Nephron progenitor cell (in vitro differentiated cells): ENCODE measurements at regions not wholly inside any gene's neighbourhood (a gene's known extent, or its start where the extent isn't known, plus 50 kb on each side); places are given as distances from the start of the nearest gene placed in this dataset.
"Not testable (repeated sequence)": the region's sequence is repeated elsewhere in the genome, so short reads cannot be mapped to it uniquely, and the experiment has no call there.

Experiments used
- DNase-seq: peaks from one replicate; pipeline ENCODE4 v3.0.0; 2021
- H3K27ac Mint-ChIP-seq: 2 replicates; pipeline ENCODE4 v1.8.0; 2021; ENCODE audit warnings: mild to moderate bottlenecking, moderate library complexity, mixed read lengths
- H3K27me3 Mint-ChIP-seq: 2 replicates; pipeline ENCODE4 v1.8.0; 2021; ENCODE audit warnings: mild to moderate bottlenecking, low read depth, mixed read lengths; ENCODE audit not compliant: poor library complexity
- H3K36me3 Mint-ChIP-seq: 2 replicates; pipeline ENCODE4 v1.8.0; 2021; ENCODE audit warnings: low read depth, mixed read lengths
- H3K4me1 Mint-ChIP-seq: 2 replicates; pipeline ENCODE4 v1.8.0; 2021; ENCODE audit warnings: mixed read lengths
- H3K4me3 Mint-ChIP-seq: 2 replicates; pipeline ENCODE4 v1.8.0; 2021; ENCODE audit warnings: mild to moderate bottlenecking, moderate library complexity, mixed read lengths
- H3K9me3 Mint-ChIP-seq: 2 replicates; pipeline ENCODE4 v1.8.0; 2021; ENCODE audit warnings: mild to moderate bottlenecking, moderate library complexity, mixed read lengths
- CTCF ChIP-seq: fragments of 200-600 bp; sonication (generic); IDR thresholded peaks from 2 replicates; pipeline ENCODE4 v1.5.0; 2021; ENCODE audit warnings: antibody characterized with exemption

GRCh38 chrX:94831364-94831763 is 1157.4 kb downstream of the FAM133A start:
- Mint-ChIP-seq H3K27ac (no peak overlapping the region), H3K36me3 (no peaks in the 10 kb centered on the region), H3K4me3 (no peak overlapping the region), H3K27me3 (no peaks in the 10 kb centered on the region), H3K4me1 (no peaks in the 10 kb centered on the region), H3K9me3 (no peaks in the 10 kb centered on the region)
- TF ChIP-seq CTCF = peak; percentile 69
- DNase-seq = no peak

GRCh38 chrX:94834226-94834625 is 1160.2 kb downstream of the FAM133A start:
- TF ChIP-seq CTCF = no peak
- Mint-ChIP-seq H3K4me1 (no peaks in the 10 kb centered on the region), H3K27ac (no peak overlapping the region), H3K27me3 (no peaks in the 10 kb centered on the region), H3K4me3 (no peak overlapping the region), H3K9me3 (no peaks in the 10 kb centered on the region), H3K36me3 (no peaks in the 10 kb centered on the region)
- no peak for DNase-seq

GRCh38 chrX:94850811-94851210 is 1176.8 kb downstream of the FAM133A start:
- no peaks in the 10 kb centered on the region for H3K36me3 Mint-ChIP-seq
- H3K27ac Mint-ChIP-seq = no peak overlapping the region
- TF ChIP-seq CTCF = no peak
- H3K4me1 Mint-ChIP-seq = peaks cover 5% of the 10 kb centered on the region
- H3K27me3 Mint-ChIP-seq = no peaks in the 10 kb centered on the region
- H3K4me3 Mint-ChIP-seq = no peak overlapping the region
- no peak for DNase-seq
- no peaks in the 10 kb centered on the region for H3K9me3 Mint-ChIP-seq

GRCh38 chrX:94854251-94854650 is 1180.2 kb downstream of the FAM133A start:
- H3K27me3 Mint-ChIP-seq = no peaks in the 10 kb centered on the region
- no peaks in the 10 kb centered on the region for H3K36me3 Mint-ChIP-seq
- H3K27ac Mint-ChIP-seq = no peak overlapping the region
- H3K9me3 Mint-ChIP-seq = no peaks in the 10 kb centered on the region
- no peak for DNase-seq
- no peak overlapping the region for H3K4me3 Mint-ChIP-seq
- no peak for TF ChIP-seq CTCF
- H3K4me1 Mint-ChIP-seq = peaks cover 5% of the 10 kb centered on the region

- H3K36me3 Mint-ChIP-seq, DNase-seq, H3K27me3 Mint-ChIP-seq, H3K4me3 Mint-ChIP-seq, H3K27ac Mint-ChIP-seq, H3K4me1 Mint-ChIP-seq: not testable (repeated sequence)
- H3K9me3 Mint-ChIP-seq = peaks cover 20% of the 10 kb centered on the region
These were observed 1188.5 kb downstream of the FAM133A start for GRCh38 chrX:94862470-94862869.

GRCh38 chrX:94871640-94872039 is 1197.6 kb downstream of the FAM133A start:
- Mint-ChIP-seq H3K36me3 (no peaks in the 10 kb centered on the region), H3K27ac (no peak overlapping the region), H3K9me3 (peaks cover 2% of the 10 kb centered on the region), H3K27me3 (no peaks in the 10 kb centered on the region), H3K4me3 (no peak overlapping the region), H3K4me1 (no peaks in the 10 kb centered on the region)
- DNase-seq = no peak
- no peak for TF ChIP-seq CTCF
